Activated CD4-positive, alpha-beta T cell treated with anti-CD3 and anti-CD28 coated beads, Interleukin-2, Interleukin-4, amounts not matched to agents 100 ng/mL and 50 ng/mL, durations not matched to agents 16 hours and 8 hours (primary cell): ENCODE measurements at regions not wholly inside any gene's neighbourhood (a gene's known extent, or its start where the extent isn't known, plus 50 kb on each side); places are given as distances from the start of the nearest gene placed in this dataset.
"Not testable (repeated sequence)": the region's sequence is repeated elsewhere in the genome, so short reads cannot be mapped to it uniquely, and the experiment has no call there.

Experiments
- DNase-seq: peaks from one replicate; pipeline ENCODE4 v3.0.0-alpha.2; 2020; ENCODE audit warnings: low spot score

- no peak for DNase-seq
Observed at GRCh38 chrX:124717537-124717936, 371.2 kb downstream of the SH2D1A start.

- no peak for DNase-seq
Observed at GRCh38 chrX:124719060-124719459, 372.7 kb downstream of the SH2D1A start.

GRCh38 chrX:124720532-124720931 is 374.2 kb downstream of the SH2D1A start:
- no peak for DNase-seq

- DNase-seq: no peak
Observed at GRCh38 chrX:124725502-124725901, 379.1 kb downstream of the SH2D1A start.

GRCh38 chrX:124726292-124726691 is 379.9 kb downstream of the SH2D1A start:
- no peak for DNase-seq

- DNase-seq: no peak
Observed at GRCh38 chrX:124726881-124727280, 380.5 kb downstream of the SH2D1A start.

- DNase-seq: no peak
Observed at GRCh38 chrX:124736553-124737270, 390.3 kb downstream of the SH2D1A start.

GRCh38 chrX:124737771-124738170 is 391.4 kb downstream of the SH2D1A start:
- DNase-seq: no peak

GRCh38 chrX:124747295-124747694 is 400.9 kb downstream of the SH2D1A start:
- no peak for DNase-seq

- DNase-seq: no peak
Observed at GRCh38 chrX:124764354-124764753, 418.0 kb downstream of the SH2D1A start.

GRCh38 chrX:124769166-124769565 is 422.8 kb downstream of the SH2D1A start:
- DNase-seq: no peak

- no peak for DNase-seq
Observed at GRCh38 chrX:124771292-124771691, 424.9 kb downstream of the SH2D1A start.

GRCh38 chrX:124788253-124788652 is 441.9 kb downstream of the SH2D1A start:
- not testable (repeated sequence) for DNase-seq

GRCh38 chrX:124789874-124790273 is 443.5 kb downstream of the SH2D1A start:
- not testable (repeated sequence) for DNase-seq

- no peak for DNase-seq
Observed at GRCh38 chrX:124791492-124792095, 445.2 kb downstream of the SH2D1A start.

- no peak for DNase-seq
Observed at GRCh38 chrX:124796989-124797388, 450.6 kb downstream of the SH2D1A start.

- peak; percentile 0 for DNase-seq
Observed at GRCh38 chrX:124804962-124805361, 458.6 kb downstream of the SH2D1A start.

- DNase-seq: no peak
Observed at GRCh38 chrX:124805486-124805885, 459.1 kb downstream of the SH2D1A start.

GRCh38 chrX:124814106-124814505 is 467.7 kb downstream of the SH2D1A start:
- no peak for DNase-seq

- DNase-seq: no peak
Observed at GRCh38 chrX:124818033-124818432, 471.7 kb downstream of the SH2D1A start.

- no peak for DNase-seq
Observed at GRCh38 chrX:124818764-124819163, 472.4 kb downstream of the SH2D1A start.

- no peak for DNase-seq
Observed at GRCh38 chrX:124820738-124821137, 474.4 kb downstream of the SH2D1A start.

GRCh38 chrX:124827258-124827845 is 481.0 kb downstream of the SH2D1A start:
- no peak for DNase-seq
